ENCODE measurements at regions not wholly inside any gene's neighbourhood (a gene's known extent, or its start where the extent isn't known, plus 50 kb on each side); places are given as distances from the start of the nearest gene placed in this dataset.

DNA sequence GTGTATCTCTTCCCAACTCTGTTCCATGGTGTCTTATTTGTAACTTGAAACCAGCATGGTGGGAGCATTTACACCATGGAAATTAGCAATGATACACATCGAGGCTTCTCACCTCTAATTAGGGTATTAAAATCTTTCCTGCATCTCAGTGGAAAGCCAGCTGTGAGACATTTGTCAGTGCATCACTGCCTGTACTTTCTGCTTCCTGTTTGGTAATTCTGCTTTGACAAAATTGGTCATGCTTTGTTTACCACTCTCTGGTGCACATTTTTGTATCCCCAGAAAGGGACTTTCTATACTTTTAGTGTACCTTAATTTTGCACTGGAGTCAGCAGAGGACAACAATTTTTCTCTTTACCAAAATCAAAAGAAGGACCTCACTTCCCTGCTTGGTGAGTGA lies 402.1 kb downstream of the PDCD6IP start:
- TF ChIP-seq CTCF (IDR thresholded peaks at IDR 0.05) (no peak), POLR2A (IDR thresholded peaks at IDR 0.05) (no peak)

Measured in Peyer's patch (tissue), 4 donors.